DND-41 (cell line): ENCODE measurements at regions not wholly inside any gene's neighbourhood (a gene's known extent, or its start where the extent isn't known, plus 50 kb on each side); places are given as distances from the start of the nearest gene placed in this dataset.

ENCODE experiments used
- CTCF ChIP-seq: IDR thresholded peaks from 2 replicates; pipeline ENCODE4 v1.5.1; 2012; ENCODE audit warnings: borderline replicate concordance, low read length, moderate library complexity, mild to moderate bottlenecking; ENCODE audit not compliant: poor library complexity, severe bottlenecking; ENCODE audit errors: extremely low read depth
- EZH2 ChIP-seq: IDR thresholded peaks from 3 replicates; pipeline ENCODE4 v1.6.1; 2012; ENCODE audit warnings: borderline replicate concordance, low read depth, mild to moderate bottlenecking, moderate library complexity, low read length, inconsistent platforms; ENCODE audit not compliant: severe bottlenecking

GRCh38 chr18:26740396-26740795 lies 125.1 kb downstream of the AQP4 start:
- TF ChIP-seq CTCF (no peak), EZH2 (no peak)
